ENCODE measurements at regions not wholly inside any gene's neighbourhood (a gene's known extent, or its start where the extent isn't known, plus 50 kb on each side); places are given as distances from the start of the nearest gene placed in this dataset.
"Not testable (repeated sequence)": the region's sequence is repeated elsewhere in the genome, so short reads cannot be mapped to it uniquely, and the experiment has no call there.

DNA sequence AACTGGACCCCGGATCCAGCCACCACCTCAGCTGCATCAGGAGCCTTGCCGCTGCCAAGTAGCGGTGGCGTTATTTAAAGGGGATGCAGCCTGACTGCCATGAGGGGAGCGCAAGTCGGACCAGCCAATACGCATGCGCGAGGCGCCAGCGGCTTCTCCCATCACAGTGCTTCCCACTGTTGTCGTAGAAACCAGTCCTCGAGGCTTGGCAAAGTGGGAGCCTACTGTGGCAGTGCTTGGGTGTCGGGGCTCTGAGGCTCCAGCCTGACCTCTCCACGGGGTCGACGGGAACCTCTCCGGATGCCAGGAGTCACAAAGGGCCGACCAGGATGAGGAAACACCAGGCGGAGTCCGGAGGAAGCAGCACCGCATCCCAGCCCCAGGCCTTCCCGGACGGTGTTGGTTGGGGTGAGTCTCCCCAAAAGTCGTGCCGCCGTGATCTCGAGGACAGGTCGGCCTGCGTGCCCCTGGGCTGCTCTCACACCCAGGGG is 369.6 kb downstream of the ZNF716 start:
- Histone ChIP-seq H3K4me1 (ENCODE audit: control insufficient read depth in 2 of 2, insufficient read depth in 1 of 2, low read depth in 1 of 2, low read length in 2 of 2) (no peaks in the 10 kb centered on the region), H3K27me3 (ENCODE audit: control insufficient read depth in 3 of 3, insufficient read depth in 3 of 3, low read depth in 1 of 3, low read length in 3 of 3) (no peaks in the 10 kb centered on the region), H4K91ac (ENCODE audit: low read depth, low read length, poor library complexity) (no peak overlapping the region), H2BK120ac (ENCODE audit: low read depth, low read length) (no peak overlapping the region), H4K8ac (ENCODE audit: low read depth, low read length) (peak overlapping the region; percentile 43), H2AK5ac (ENCODE audit: low read depth, low read length) (no peak overlapping the region), H3K18ac (ENCODE audit: low read length) (no peak overlapping the region), H3K79me1 (ENCODE audit: low read depth, low read length) (peaks cover 1% of the 10 kb centered on the region), H2BK15ac (ENCODE audit: low read length) (no peak overlapping the region), H3K36me3 (replicated peaks in 1 of 2; ENCODE audit: control insufficient read depth in 2 of 2, insufficient read depth in 2 of 2, low read length in 2 of 2) (no peaks in the 10 kb centered on the region), H3K9me3 (replicated peaks in 1 of 2; ENCODE audit: control insufficient read depth in 2 of 2, insufficient read depth in 1 of 2, low read depth in 1 of 2, low read length in 2 of 2) (peaks cover 0 to 16% of the 10 kb centered on the region in 2 donors), H2AFZ (ENCODE audit: low read length) (no peak overlapping the region), H3K14ac (ENCODE audit: low read length) (no peak overlapping the region), H3K27ac (replicated peaks; ENCODE audit: low read length) (no peak overlapping the region), H2BK12ac (ENCODE audit: low read length) (no peak overlapping the region), H3K9ac (ENCODE audit: low read depth, low read length, poor library complexity) (peak overlapping the region; percentile 44), H3K4me2 (ENCODE audit: insufficient read depth, low read length, poor library complexity, severe bottlenecking) (no peak overlapping the region), H3K23ac (ENCODE audit: low read depth, low read length, poor library complexity) (no peak overlapping the region), H3K4me3 (ENCODE audit: low read length in 2 of 2) (no peak overlapping the region), H3K4ac (ENCODE audit: low read length) (no peak overlapping the region), H2BK5ac (ENCODE audit: low read length) (no peak overlapping the region)
- no peak for DNase-seq (ENCODE audit: low spot score)
- WGBS, 2 donors (ENCODE audit: extremely low coverage in 2 of 2, insufficient read length in 2 of 2, insufficient replicate concordance in 1 of 2): no CpG with 5 or more reads among the region's 30 CpGs

DNA sequence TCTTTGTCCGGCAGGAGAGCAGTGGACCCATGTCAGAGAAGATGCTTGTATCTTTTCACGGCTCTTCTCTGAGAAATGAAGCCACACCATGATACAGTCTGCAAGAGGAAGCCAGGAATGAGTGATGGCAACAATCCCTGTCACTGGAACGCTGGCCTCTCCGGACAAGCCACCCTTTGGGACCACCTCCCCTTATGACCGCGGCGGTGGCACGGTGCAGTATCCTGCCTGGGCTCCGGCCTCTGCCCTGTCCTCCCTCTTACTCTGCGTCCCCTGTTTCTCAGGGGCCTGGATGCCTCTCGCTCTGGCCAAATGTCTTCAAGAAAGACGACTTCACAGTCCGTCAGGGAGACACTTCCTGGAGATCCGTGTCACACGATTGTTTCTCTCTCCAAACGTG is 370.5 kb downstream of the ZNF716 start:
- Histone ChIP-seq H2AFZ (ENCODE audit: low read length) (no peak overlapping the region), H3K14ac (ENCODE audit: low read length) (no peak overlapping the region), H3K27me3 (ENCODE audit: control insufficient read depth in 3 of 3, insufficient read depth in 3 of 3, low read depth in 1 of 3, low read length in 3 of 3) (no peaks in the 10 kb centered on the region), H2BK15ac (ENCODE audit: low read length) (no peak overlapping the region), H3K23ac (ENCODE audit: low read depth, low read length, poor library complexity) (no peak overlapping the region), H3K4me1 (ENCODE audit: control insufficient read depth in 2 of 2, insufficient read depth in 1 of 2, low read depth in 1 of 2, low read length in 2 of 2) (no peaks in the 10 kb centered on the region), H3K4me2 (ENCODE audit: insufficient read depth, low read length, poor library complexity, severe bottlenecking) (no peak overlapping the region), H3K4me3 (ENCODE audit: low read length in 2 of 2) (peak overlapping the region in 1 of 2 donors; percentile 41), H3K4ac (ENCODE audit: low read length) (no peak overlapping the region), H4K8ac (ENCODE audit: low read depth, low read length) (no peak overlapping the region), H3K9me3 (replicated peaks in 1 of 2; ENCODE audit: control insufficient read depth in 2 of 2, insufficient read depth in 1 of 2, low read depth in 1 of 2, low read length in 2 of 2) (peaks cover 0 to 16% of the 10 kb centered on the region in 2 donors), H3K36me3 (replicated peaks in 1 of 2; ENCODE audit: control insufficient read depth in 2 of 2, insufficient read depth in 2 of 2, low read length in 2 of 2) (no peaks in the 10 kb centered on the region), H2AK5ac (ENCODE audit: low read depth, low read length) (no peak overlapping the region), H3K27ac (replicated peaks; ENCODE audit: low read length) (no peak overlapping the region), H2BK120ac (ENCODE audit: low read depth, low read length) (no peak overlapping the region), H2BK5ac (ENCODE audit: low read length) (no peak overlapping the region), H4K91ac (ENCODE audit: low read depth, low read length, poor library complexity) (no peak overlapping the region), H2BK12ac (ENCODE audit: low read length) (no peak overlapping the region), H3K79me1 (ENCODE audit: low read depth, low read length) (peaks cover 1% of the 10 kb centered on the region), H3K18ac (ENCODE audit: low read length) (no peak overlapping the region), H3K9ac (ENCODE audit: low read depth, low read length, poor library complexity) (no peak overlapping the region)
- no CpG with 5 or more reads among the region's 16 CpGs for WGBS, 2 donors (ENCODE audit: extremely low coverage in 2 of 2, insufficient read length in 2 of 2, insufficient replicate concordance in 1 of 2)
- DNase-seq (ENCODE audit: low spot score): no peak

DNA sequence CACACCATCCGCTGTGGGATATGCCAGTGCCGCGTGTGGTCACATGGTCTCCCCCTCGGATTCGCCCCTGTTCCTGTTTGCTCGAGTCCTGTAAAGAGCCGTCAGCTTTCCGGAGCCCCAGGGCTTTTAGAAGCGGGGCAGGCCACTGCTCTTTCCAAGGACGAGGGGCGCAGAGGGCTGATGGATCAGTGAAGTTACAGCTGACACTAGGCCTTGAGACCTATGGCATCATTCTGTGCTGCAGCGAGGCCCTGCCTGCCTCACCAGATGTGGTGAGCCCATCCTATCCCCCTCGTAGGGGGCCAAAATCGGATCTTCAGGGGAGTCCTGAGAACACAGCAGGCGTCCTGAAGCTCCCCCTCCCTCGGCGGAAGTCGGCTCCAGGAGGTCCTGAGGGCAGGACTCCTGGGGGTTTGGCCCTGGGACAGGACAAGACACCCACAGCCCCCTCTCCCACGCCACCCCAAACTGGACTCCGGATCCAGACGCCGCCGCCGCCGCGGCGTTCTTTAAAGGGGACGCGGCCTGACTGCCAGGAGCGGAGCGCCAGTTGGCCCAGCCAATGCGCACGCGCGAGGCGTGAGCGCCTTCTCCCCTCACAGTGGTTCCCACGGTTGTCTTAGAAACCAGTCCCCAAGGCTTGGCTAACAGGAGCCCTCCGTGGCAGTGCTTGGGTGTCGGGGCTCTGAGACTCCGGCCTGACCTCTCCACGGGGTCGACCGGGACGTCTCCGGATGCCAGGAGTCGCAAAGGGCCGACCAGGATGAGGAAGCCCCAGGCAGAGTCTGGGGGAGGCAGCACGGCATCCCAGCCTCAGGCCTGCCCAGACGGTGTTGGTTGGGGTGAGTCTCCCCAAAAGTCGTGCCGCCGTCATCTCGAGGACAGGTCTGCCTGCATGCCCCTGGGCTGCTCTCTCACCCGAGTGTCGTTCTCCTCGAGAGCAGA is 371.7 kb downstream of the ZNF716 start:
- Histone ChIP-seq H2BK15ac (ENCODE audit: low read length) (no peak overlapping the region), H2BK120ac (ENCODE audit: low read depth, low read length) (no peak overlapping the region), H2AK5ac (ENCODE audit: low read depth, low read length) (no peak overlapping the region), H3K9ac (ENCODE audit: low read depth, low read length, poor library complexity) (no peak overlapping the region), H2BK5ac (ENCODE audit: low read length) (no peak overlapping the region), H3K27me3 (ENCODE audit: control insufficient read depth in 3 of 3, insufficient read depth in 3 of 3, low read depth in 1 of 3, low read length in 3 of 3) (no peaks in the 10 kb centered on the region), H3K4me2 (ENCODE audit: insufficient read depth, low read length, poor library complexity, severe bottlenecking) (no peak overlapping the region), H3K4ac (ENCODE audit: low read length) (no peak overlapping the region), H2AFZ (ENCODE audit: low read length) (no peak overlapping the region), H3K79me1 (ENCODE audit: low read depth, low read length) (peaks cover 1% of the 10 kb centered on the region), H3K14ac (ENCODE audit: low read length) (no peak overlapping the region), H2BK12ac (ENCODE audit: low read length) (no peak overlapping the region), H3K36me3 (replicated peaks in 1 of 2; ENCODE audit: control insufficient read depth in 2 of 2, insufficient read depth in 2 of 2, low read length in 2 of 2) (no peaks in the 10 kb centered on the region), H4K8ac (ENCODE audit: low read depth, low read length) (no peak overlapping the region), H3K18ac (ENCODE audit: low read length) (no peak overlapping the region), H3K4me1 (ENCODE audit: control insufficient read depth in 2 of 2, insufficient read depth in 1 of 2, low read depth in 1 of 2, low read length in 2 of 2) (no peaks in the 10 kb centered on the region), H3K27ac (replicated peaks; ENCODE audit: low read length) (no peak overlapping the region), H3K23ac (ENCODE audit: low read depth, low read length, poor library complexity) (no peak overlapping the region), H3K4me3 (ENCODE audit: low read length in 2 of 2) (no peak overlapping the region), H4K91ac (ENCODE audit: low read depth, low read length, poor library complexity) (no peak overlapping the region), H3K9me3 (replicated peaks in 1 of 2; ENCODE audit: control insufficient read depth in 2 of 2, insufficient read depth in 1 of 2, low read depth in 1 of 2, low read length in 2 of 2) (peaks cover 0 to 18% of the 10 kb centered on the region in 2 donors)
- no peak for DNase-seq (ENCODE audit: low spot score)
- WGBS, 2 donors (ENCODE audit: extremely low coverage in 2 of 2, insufficient read length in 2 of 2, insufficient replicate concordance in 1 of 2): no CpG with 5 or more reads among the region's 57 CpGs

DNA sequence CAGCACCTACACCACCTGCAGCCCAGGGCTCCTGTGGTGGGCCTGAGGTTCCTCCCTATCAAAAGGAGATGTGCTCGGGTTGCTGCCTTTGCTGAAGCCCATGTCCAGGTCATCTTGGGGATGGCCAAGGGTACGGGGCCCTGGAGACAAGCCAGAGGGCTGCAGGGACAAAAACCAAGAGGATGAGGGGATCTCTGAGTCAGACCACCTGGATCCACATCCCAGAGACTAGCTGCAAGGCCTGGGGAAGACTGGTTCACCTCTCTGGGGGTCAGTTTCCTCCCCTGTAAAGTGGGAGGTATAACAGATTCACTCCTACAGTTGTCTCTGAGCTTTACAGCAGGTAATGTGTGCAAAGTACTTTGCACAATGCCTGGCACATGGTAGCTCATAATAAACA is 376.6 kb downstream of the ZNF716 start:
- not testable (repeated sequence) for H3K79me1 ChIP-seq (ENCODE audit: low read depth, low read length); H3K18ac ChIP-seq (ENCODE audit: low read length); H3K4me3 ChIP-seq (ENCODE audit: low read length in 2 of 2); H3K9ac ChIP-seq (ENCODE audit: low read depth, low read length, poor library complexity); H2AK5ac ChIP-seq (ENCODE audit: low read depth, low read length); H2BK12ac ChIP-seq (ENCODE audit: low read length); H3K36me3 ChIP-seq (replicated peaks in 1 of 2; ENCODE audit: control insufficient read depth in 2 of 2, insufficient read depth in 2 of 2, low read length in 2 of 2); H3K4ac ChIP-seq (ENCODE audit: low read length); H3K27ac ChIP-seq (replicated peaks; ENCODE audit: low read length); H3K14ac ChIP-seq (ENCODE audit: low read length); H2BK15ac ChIP-seq (ENCODE audit: low read length); H3K4me1 ChIP-seq (ENCODE audit: control insufficient read depth in 2 of 2, insufficient read depth in 1 of 2, low read depth in 1 of 2, low read length in 2 of 2); H3K27me3 ChIP-seq (ENCODE audit: control insufficient read depth in 3 of 3, insufficient read depth in 3 of 3, low read depth in 1 of 3, low read length in 3 of 3); H3K23ac ChIP-seq (ENCODE audit: low read depth, low read length, poor library complexity); H2BK120ac ChIP-seq (ENCODE audit: low read depth, low read length); H3K4me2 ChIP-seq (ENCODE audit: insufficient read depth, low read length, poor library complexity, severe bottlenecking); H2BK5ac ChIP-seq (ENCODE audit: low read length); H2AFZ ChIP-seq (ENCODE audit: low read length); H3K9me3 ChIP-seq (replicated peaks in 1 of 2; ENCODE audit: control insufficient read depth in 2 of 2, insufficient read depth in 1 of 2, low read depth in 1 of 2, low read length in 2 of 2); H4K91ac ChIP-seq (ENCODE audit: low read depth, low read length, poor library complexity); H4K8ac ChIP-seq (ENCODE audit: low read depth, low read length); DNase-seq (ENCODE audit: low spot score)
- WGBS, 2 donors (ENCODE audit: extremely low coverage in 2 of 2, insufficient read length in 2 of 2, insufficient replicate concordance in 1 of 2): no CpG with 5 or more reads among the region's 2 CpGs

All from neuronal stem cell (in vitro differentiated cells).